Keratinocyte (primary cell): ENCODE measurements at regions not wholly inside any gene's neighbourhood (a gene's known extent, or its start where the extent isn't known, plus 50 kb on each side); places are given as distances from the start of the nearest gene placed in this dataset.

Experiments used
- DNase-seq: peaks from one replicate; pipeline ENCODE4 v3.0.0-alpha.2; 2011; ENCODE audit warnings: low read depth, missing footprints, low spot score
- FAIRE-seq: peaks from 2 replicates; lab custom pipeline; 2011; peaks lifted over from hg19 to GRCh38; lab: Jason Lieb, UNC
- H2AFZ ChIP-seq: 2 replicates; pipeline ENCODE4 v1.6.0; 2012; ENCODE audit warnings: low read length, control low read depth, inconsistent platforms; ENCODE audit not compliant: control insufficient read depth
- H3K27ac ChIP-seq: 2 replicates; pipeline ENCODE4 v1.5.1; 2011; ENCODE audit warnings: low read length; ENCODE audit not compliant: control insufficient read depth, insufficient read depth
- H3K27me3 ChIP-seq: 3 replicates; pipeline ENCODE4 v1.6.0; 2011; ENCODE audit warnings: low read length; ENCODE audit not compliant: control insufficient read depth, insufficient read depth; ENCODE audit errors: extremely low read depth
- H3K36me3 ChIP-seq, 2 experiments: 2 replicates in 1 of 2; 3 replicates in 1 of 2; pipeline ENCODE4 v1.5.1; 2011; ENCODE audit warnings: low read length in 2 of 2, mild to moderate bottlenecking in 1 of 2; ENCODE audit not compliant: control insufficient read depth in 2 of 2, insufficient read depth in 2 of 2; ENCODE audit errors: extremely low read depth in 1 of 2
- H3K4me1 ChIP-seq: 3 replicates; pipeline ENCODE4 v1.5.1; 2011; ENCODE audit warnings: low read length; ENCODE audit not compliant: control insufficient read depth, insufficient read depth; ENCODE audit errors: extremely low read depth
- H3K4me2 ChIP-seq: 3 replicates; pipeline ENCODE4 v1.6.0; 2011; ENCODE audit warnings: low read depth, low read length; ENCODE audit not compliant: control insufficient read depth, insufficient read depth; ENCODE audit errors: extremely low read depth
- H3K4me3 ChIP-seq, 3 experiments: fragments of 200-600 bp in 1 of 3; sonication (generic) in 1 of 3; 2 replicates in 2 of 3; 3 replicates in 1 of 3; pipeline ENCODE4 v1.5.1; 2011 to 2016; ENCODE audit warnings: low read length in 3 of 3, mild to moderate bottlenecking in 3 of 3, control low read depth in 2 of 3, inconsistent platforms in 1 of 3, low read depth in 1 of 3, mixed read lengths in 1 of 3, mixed run types in 1 of 3, moderate library complexity in 1 of 3; ENCODE audit not compliant: control insufficient read depth in 2 of 3, insufficient read depth in 2 of 3; ENCODE audit errors: extremely low read depth in 1 of 3
- H3K79me2 ChIP-seq: 2 replicates; pipeline ENCODE4 v1.6.0; 2012; ENCODE audit warnings: low read length; ENCODE audit not compliant: control insufficient read depth, insufficient read depth
- H3K9ac ChIP-seq: 3 replicates; pipeline ENCODE4 v1.6.0; 2011; ENCODE audit warnings: low read length; ENCODE audit not compliant: control insufficient read depth, insufficient read depth; ENCODE audit errors: extremely low read depth
- H3K9me1 ChIP-seq: 3 replicates; pipeline ENCODE4 v1.6.0; 2011; ENCODE audit warnings: low read length; ENCODE audit not compliant: control insufficient read depth, insufficient read depth; ENCODE audit errors: extremely low read depth
- H3K9me3 ChIP-seq: 2 replicates; pipeline ENCODE4 v1.5.1; 2012; ENCODE audit warnings: low read depth, low read length; ENCODE audit not compliant: control insufficient read depth
- H4K20me1 ChIP-seq: 3 replicates; pipeline ENCODE4 v1.6.0; 2011; ENCODE audit warnings: low read length; ENCODE audit not compliant: control insufficient read depth, insufficient read depth; ENCODE audit errors: extremely low read depth
- CTCF ChIP-seq, 3 experiments: IDR thresholded peaks in 1 of 3; conservative IDR thresholded peaks in 1 of 3; optimal IDR thresholded peaks in 1 of 3; 2 replicates in 2 of 3; 3 replicates in 1 of 3; pipeline versions ENCODE3 to v1.5.1; 2011; ENCODE audit warnings: low read length in 3 of 3, mild to moderate bottlenecking in 3 of 3, moderate library complexity in 2 of 3, control low read depth in 1 of 3, inconsistent platforms in 1 of 3; ENCODE audit not compliant: insufficient read depth in 2 of 3; ENCODE audit errors: extremely low read depth in 1 of 3
- EZH2 ChIP-seq: IDR thresholded peaks from one replicate; pipeline ENCODE4 v1.6.1; 2012; ENCODE audit warnings: inconsistent platforms, mild to moderate bottlenecking, low read length, moderate library complexity
- dilution Hi-C: fragments of 300-500 bp; cut with MboI; formaldehyde crosslinking; loops from one replicate; pipeline ENCODE4 v1.7.0; 2020; ENCODE audit warnings: low sequenced_read_pairs; ENCODE audit not compliant: extremely low pct_ligation_motif_present

- no peaks in the 10 kb centered on the region for H4K20me1 ChIP-seq
- dilution Hi-C loops = no loop called here
- no peak overlapping the region for H2AFZ ChIP-seq
- H3K4me1 ChIP-seq = no peaks in the 10 kb centered on the region
- no peaks in the 10 kb centered on the region for H3K79me2 ChIP-seq
- H3K4me3 ChIP-seq = no peak overlapping the region
- H3K27ac ChIP-seq = no peak overlapping the region
- no peaks in the 10 kb centered on the region for H3K9me3 ChIP-seq
- no peaks in the 10 kb centered on the region for H3K27me3 ChIP-seq
- no peak overlapping the region for H3K9ac ChIP-seq
- FAIRE-seq (no peak), DNase-seq (no peak)
- TF ChIP-seq CTCF (optimal IDR thresholded peaks at IDR 0.05 in 1 of 3, IDR thresholded peaks at IDR 0.05 in 1 of 3, conservative IDR thresholded peaks at IDR 0.05 in 1 of 3; ENCODE audit: extremely low read depth in 1 of 3, insufficient read depth in 2 of 3, low read length in 3 of 3) = no peak
- TF ChIP-seq EZH2 = no peak
- H3K4me2 ChIP-seq = no peak overlapping the region
- no peaks in the 10 kb centered on the region for H3K36me3 ChIP-seq
- no peaks in the 10 kb centered on the region for H3K9me1 ChIP-seq
Observed at GRCh38 chr1:83800066-83800465, 198.9 kb downstream of the TTLL7 start.

- no peaks in the 10 kb centered on the region for H3K27me3 ChIP-seq
- no peaks in the 10 kb centered on the region for H3K9me1 ChIP-seq
- no peak overlapping the region for H3K4me3 ChIP-seq
- no peaks in the 10 kb centered on the region for H4K20me1 ChIP-seq
- no peaks in the 10 kb centered on the region for H3K79me2 ChIP-seq
- FAIRE-seq (no peak), DNase-seq (no peak)
- no peaks in the 10 kb centered on the region for H3K9me3 ChIP-seq
- no peak overlapping the region for H3K4me2 ChIP-seq
- dilution Hi-C loops = no loop called here
- H3K4me1 ChIP-seq = no peaks in the 10 kb centered on the region
- no peak overlapping the region for H3K9ac ChIP-seq
- no peaks in the 10 kb centered on the region for H3K36me3 ChIP-seq
- H2AFZ ChIP-seq = no peak overlapping the region
- TF ChIP-seq EZH2 (no peak), CTCF (optimal IDR thresholded peaks at IDR 0.05 in 1 of 3, IDR thresholded peaks at IDR 0.05 in 1 of 3, conservative IDR thresholded peaks at IDR 0.05 in 1 of 3; ENCODE audit: extremely low read depth in 1 of 3, insufficient read depth in 2 of 3, low read length in 3 of 3) (no peak)
- no peak overlapping the region for H3K27ac ChIP-seq
Observed at GRCh38 chr1:83799594-83799993, 199.3 kb downstream of the TTLL7 start.
